ENCODE measurements at regions not wholly inside any gene's neighbourhood (a gene's known extent, or its start where the extent isn't known, plus 50 kb on each side); places are given as distances from the start of the nearest gene placed in this dataset.

DNA sequence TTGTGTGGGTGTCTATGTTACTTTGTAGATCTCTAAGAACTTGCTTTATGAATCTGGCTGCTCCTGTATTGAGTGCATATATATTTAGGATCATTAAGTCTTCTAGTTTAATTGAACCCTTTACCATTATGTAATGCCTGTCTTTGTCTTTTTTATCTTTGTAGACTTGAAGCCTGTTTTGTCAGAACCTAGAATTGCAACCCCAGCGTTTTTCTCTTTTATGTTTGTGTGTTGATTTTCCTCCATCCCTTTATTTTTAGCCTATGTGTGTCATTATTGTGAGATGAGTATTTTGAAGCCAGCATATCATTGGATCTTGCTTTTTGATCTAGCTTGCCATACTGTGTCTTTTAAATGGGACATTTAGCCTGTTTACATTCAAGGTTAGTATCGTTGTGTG, 573.2 kb downstream of the BRINP3 start:
- TF ChIP-seq CTCF (IDR thresholded peaks at IDR 0.05; ENCODE audit: low read length) (no peak), EZH2phosphoT487 (IDR thresholded peaks at IDR 0.05; ENCODE audit: low read length) (no peak), EZH2 (optimal IDR thresholded peaks at IDR 0.05; ENCODE audit: low read depth, low read length) (no peak)

All from MM.1S (cell line).